HCT116 (cell line): ENCODE measurements at regions not wholly inside any gene's neighbourhood (a gene's known extent, or its start where the extent isn't known, plus 50 kb on each side); places are given as distances from the start of the nearest gene placed in this dataset.

ENCODE experiments used
- ATAC-seq: fragments of 200-7000 bp; cut with Tn5 transposase; 2 replicates; pipeline ENCODE4 v1.9.1; 2020; ENCODE audit warnings: mild to moderate bottlenecking, moderate library complexity
- BruUV-seq: library from RNA; stranded (reverse); fragments of 400-500 nt; replicated peaks from 2 replicates; lab custom pipeline; 2021; lab: Mats Ljungman, UMichigan
- CTCF ChIA-PET: fragments of 300-600 bp; sonication (Branson Sonifier 250); formaldehyde crosslinking; loops from one replicate; lab custom pipeline; 2021; ENCODE audit warnings: antibody characterized with exemption; lab: Charles Lee
- POLR2A ChIA-PET: fragments of 300-600, 350-600 bp; sonication (Branson Sonifier 250); formaldehyde crosslinking; loops from one replicate; lab custom pipeline; 2021; ENCODE audit warnings: antibody characterized with exemption; lab: Charles Lee
- RAD21 ChIA-PET, 2 experiments: fragments of 300-600 bp; sonication (Branson Sonifier 250); formaldehyde crosslinking; loops; one replicate each; lab custom pipeline; 2023; ENCODE audit warnings: low total read pairs in 2 of 2; ENCODE audit not compliant: uncharacterized antibody in 2 of 2, unreplicated experiment in 2 of 2, low non-redundant PET in 1 of 2; lab: Charles Lee
- DNase-seq: peaks from one replicate; pipeline ENCODE4 v3.0.0-alpha.2; 2010; ENCODE audit warnings: low read depth, low spot score
- H2AFZ ChIP-seq: fragments of 200-600 bp; shearing (Covaris generic), sonication (generic); 2 replicates; pipeline ENCODE4 v1.6.1; 2017; ENCODE audit warnings: low read depth, mixed run types, mixed read lengths, antibody characterized with exemption, low read length; ENCODE audit not compliant: poor library complexity, severe bottlenecking
- H3K27ac ChIP-seq: 2 replicates; pipeline ENCODE4 v1.5.1; 2012; ENCODE audit warnings: low read depth, low read length
- H3K27me3 ChIP-seq: fragments of 200-600 bp; sonication (generic); 2 replicates; pipeline ENCODE4 v1.6.1; 2016; ENCODE audit warnings: mixed run types, low read length, mixed read lengths; ENCODE audit not compliant: insufficient read depth
- H3K36me3 ChIP-seq, 2 experiments: fragments of 200-500 bp in 1 of 2; fragments of 200-600 bp in 1 of 2; sonication (Bioruptor generic) in 1 of 2; sonication (generic) in 1 of 2; 2 replicates each; pipeline versions ENCODE4 v1.5.1 to v1.6.1; 2014 to 2016; ENCODE audit warnings: low read length in 2 of 2, inconsistent platforms in 1 of 2, mixed read lengths in 1 of 2, mixed run types in 1 of 2; ENCODE audit not compliant: insufficient read depth in 2 of 2, control insufficient read depth in 1 of 2
- H3K4me1 ChIP-seq, 2 experiments: fragments of 200-600 bp in 1 of 2; sonication (generic) in 1 of 2; 2 replicates each; pipeline versions ENCODE4 v1.5.1 to v1.6.1; 2012 to 2017; ENCODE audit warnings: low read length in 2 of 2, inconsistent platforms in 1 of 2, mild to moderate bottlenecking in 1 of 2, mixed read lengths in 1 of 2, mixed run types in 1 of 2, moderate library complexity in 1 of 2; ENCODE audit not compliant: insufficient read depth in 2 of 2, control insufficient read depth in 1 of 2
- H3K4me2 ChIP-seq: fragments of 200-600 bp; sonication (generic); 2 replicates; pipeline ENCODE4 v1.6.1; 2017; ENCODE audit warnings: mixed run types, low read length, mixed read lengths
- H3K4me3 ChIP-seq, 2 experiments: fragments of 200-600 bp in 1 of 2; sonication (generic) in 1 of 2; replicated peaks in 1 of 2; 2 replicates each; pipeline ENCODE4 v1.5.1; 2011 to 2016; ENCODE audit warnings: low read length in 2 of 2, control low read depth in 1 of 2, low read depth in 1 of 2, mild to moderate bottlenecking in 1 of 2, mixed read lengths in 1 of 2, mixed run types in 1 of 2
- H3K79me2 ChIP-seq: fragments of 200-600 bp; sonication (generic); 2 replicates; pipeline ENCODE4 v1.6.1; 2017; ENCODE audit warnings: mild to moderate bottlenecking, mixed run types, low read length, moderate library complexity, mixed read lengths; ENCODE audit not compliant: insufficient read depth
- H3K9ac ChIP-seq: fragments of 200-600 bp; sonication (generic); 2 replicates; pipeline ENCODE4 v1.6.1; 2016; ENCODE audit warnings: low read length, mixed read lengths
- H3K9me2 ChIP-seq: fragments of 200-600 bp; sonication (generic), shearing (Covaris generic); 2 replicates; pipeline ENCODE4 v1.6.1; 2017; ENCODE audit warnings: mixed run types, mild to moderate bottlenecking, moderate library complexity; ENCODE audit not compliant: insufficient read depth
- H3K9me3 ChIP-seq, 2 experiments: fragments of 200-500 bp in 1 of 2; fragments of 200-600 bp in 1 of 2; sonication (Bioruptor generic) in 1 of 2; sonication (generic) in 1 of 2; 2 replicates each; pipeline ENCODE4 v1.6.1; 2014 to 2017; ENCODE audit warnings: low read length in 2 of 2, mixed read lengths in 2 of 2, inconsistent platforms in 1 of 2, low read depth in 1 of 2, mild to moderate bottlenecking in 1 of 2, mixed run types in 1 of 2, moderate library complexity in 1 of 2; ENCODE audit not compliant: control insufficient read depth in 1 of 2, insufficient read depth in 1 of 2
- H4K20me1 ChIP-seq: fragments of 200-600 bp; sonication (generic), shearing (Covaris generic); 2 replicates; pipeline ENCODE4 v1.6.1; 2017; ENCODE audit warnings: mixed run types, mild to moderate bottlenecking, moderate library complexity; ENCODE audit not compliant: insufficient read depth
- CBX3 ChIP-seq: IDR thresholded peaks from 2 replicates; pipeline ENCODE4 v1.6.1; 2012; ENCODE audit warnings: low read depth
- ELF1 ChIP-seq: IDR thresholded peaks from 2 replicates; pipeline ENCODE4 v1.6.1; 2012; ENCODE audit warnings: low read depth, borderline replicate concordance
- EZH2 ChIP-seq: fragments of 200-600 bp; sonication (generic); IDR thresholded peaks from 2 replicates; pipeline ENCODE4 v1.6.1; 2017; ENCODE audit warnings: antibody characterized with exemption, mixed run types
- EZH2phosphoT487 ChIP-seq: fragments of 200-600 bp; IDR thresholded peaks from 2 replicates; pipeline ENCODE4 v1.6.1; 2018; ENCODE audit warnings: antibody characterized with exemption, borderline replicate concordance
- FOSL1 ChIP-seq: IDR thresholded peaks from 2 replicates; pipeline ENCODE4 v1.6.1; 2012; ENCODE audit warnings: low read depth
- JUND ChIP-seq: IDR thresholded peaks from 2 replicates; pipeline ENCODE4 v1.6.1; 2012
- POLR2AphosphoS5 ChIP-seq: IDR thresholded peaks from 2 replicates; pipeline ENCODE4 v1.6.1; 2011; ENCODE audit warnings: mild to moderate bottlenecking, low read depth, low read length, moderate library complexity
- RAD21 ChIP-seq: IDR thresholded peaks from 2 replicates; pipeline ENCODE4 v1.6.1; 2012; ENCODE audit warnings: low read depth, mild to moderate bottlenecking
- SP1 ChIP-seq: IDR thresholded peaks from 2 replicates; pipeline ENCODE4 v1.6.1; 2012; ENCODE audit warnings: low read depth
- SRF ChIP-seq: IDR thresholded peaks from 2 replicates; pipeline ENCODE4 v1.6.1; 2012; ENCODE audit warnings: low read depth
- TCF7L2 ChIP-seq: IDR thresholded peaks from 2 replicates; pipeline ENCODE4 v1.7.0; 2011; ENCODE audit warnings: borderline replicate concordance, inconsistent platforms; ENCODE audit not compliant: insufficient read depth, insufficient read length; ENCODE audit errors: extremely low read depth
- YY1 ChIP-seq: IDR thresholded peaks from 2 replicates; pipeline ENCODE4 v1.6.1; 2011; ENCODE audit warnings: low read length, low read depth, moderate library complexity, mild to moderate bottlenecking; ENCODE audit not compliant: insufficient replicate concordance; ENCODE audit errors: extremely low read depth
- ZFX ChIP-seq: fragments of 450-650 bp; IDR thresholded peaks from 2 replicates; pipeline ENCODE4 v1.6.1; 2017
- ZNF274 ChIP-seq: fragments of 200-500 bp; sonication (Bioruptor generic); IDR thresholded peaks from 2 replicates; pipeline ENCODE4 v1.6.1; 2014; ENCODE audit warnings: mild to moderate bottlenecking, low read depth, low read length, inconsistent platforms
- intact Hi-C: fragments of 100-400 bp; cut with micrococcal nuclease; formaldehyde crosslinking; loops from 2 replicates; pipeline ENCODE4 v1.10.0; 2022
- TF ChIP-seq, protein P1 (sequence below), 3 experiments: fragments of 200-600 bp in 1 of 3; sonication (generic) in 1 of 3; IDR thresholded peaks in 2 of 3; conservative IDR thresholded peaks in 1 of 3; 2 replicates each; pipeline ENCODE4 v1.5.1; 2012 to 2017; ENCODE audit warnings: low read depth in 2 of 3, low read length in 2 of 3, antibody characterized with exemption in 1 of 3, borderline replicate concordance in 1 of 3, control low read depth in 1 of 3, mild to moderate bottlenecking in 1 of 3, mixed read lengths in 1 of 3, mixed run types in 1 of 3, moderate library complexity in 1 of 3; ENCODE audit not compliant: insufficient read depth in 1 of 3
- TF ChIP-seq, protein P2 (sequence below): IDR thresholded peaks from 2 replicates; pipeline ENCODE4 v1.6.1; 2012; ENCODE audit warnings: low read depth
- TF ChIP-seq, protein P3 (sequence below): IDR thresholded peaks from 2 replicates; pipeline ENCODE4 v1.6.1; 2012

DNA sequence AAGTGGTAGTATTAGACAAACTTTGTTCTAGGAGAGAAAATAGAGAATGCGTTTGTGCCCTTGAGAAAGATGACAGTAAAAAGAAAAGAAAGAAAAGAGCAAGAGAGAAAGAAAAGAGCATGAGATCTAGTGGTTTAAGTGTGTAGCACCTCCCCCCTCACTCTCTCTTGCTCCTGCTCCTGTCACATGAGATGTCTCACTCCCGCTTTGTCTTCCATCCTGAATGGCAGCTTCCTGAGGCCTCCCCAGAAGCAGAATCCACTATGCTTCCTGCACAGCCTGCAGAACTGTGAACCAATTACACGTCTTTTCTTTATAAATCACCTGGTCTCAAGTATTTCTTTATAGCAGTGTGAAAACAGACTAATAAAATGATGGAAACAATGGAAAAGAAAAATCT, 499.6 kb downstream of the ACTRT1 start:
- RAD21 ChIA-PET, result no interaction called here
- H4K20me1 ChIP-seq, result no peaks in the 10 kb centered on the region
- no peak overlapping the region for H3K9ac ChIP-seq
- DNase-seq (no peak), ATAC-seq (no peak)
- BruUV-seq, result no TSS peak
- no peak overlapping the region for H3K4me2 ChIP-seq
- H3K36me3 ChIP-seq, result no peaks in the 10 kb centered on the region
- H3K4me1 ChIP-seq, result no peaks in the 10 kb centered on the region
- H3K27ac ChIP-seq, result no peak overlapping the region
- H3K79me2 ChIP-seq, result no peaks in the 10 kb centered on the region
- TF ChIP-seq TCF7L2, result no peak
- TF ChIP-seq, protein P1, sequence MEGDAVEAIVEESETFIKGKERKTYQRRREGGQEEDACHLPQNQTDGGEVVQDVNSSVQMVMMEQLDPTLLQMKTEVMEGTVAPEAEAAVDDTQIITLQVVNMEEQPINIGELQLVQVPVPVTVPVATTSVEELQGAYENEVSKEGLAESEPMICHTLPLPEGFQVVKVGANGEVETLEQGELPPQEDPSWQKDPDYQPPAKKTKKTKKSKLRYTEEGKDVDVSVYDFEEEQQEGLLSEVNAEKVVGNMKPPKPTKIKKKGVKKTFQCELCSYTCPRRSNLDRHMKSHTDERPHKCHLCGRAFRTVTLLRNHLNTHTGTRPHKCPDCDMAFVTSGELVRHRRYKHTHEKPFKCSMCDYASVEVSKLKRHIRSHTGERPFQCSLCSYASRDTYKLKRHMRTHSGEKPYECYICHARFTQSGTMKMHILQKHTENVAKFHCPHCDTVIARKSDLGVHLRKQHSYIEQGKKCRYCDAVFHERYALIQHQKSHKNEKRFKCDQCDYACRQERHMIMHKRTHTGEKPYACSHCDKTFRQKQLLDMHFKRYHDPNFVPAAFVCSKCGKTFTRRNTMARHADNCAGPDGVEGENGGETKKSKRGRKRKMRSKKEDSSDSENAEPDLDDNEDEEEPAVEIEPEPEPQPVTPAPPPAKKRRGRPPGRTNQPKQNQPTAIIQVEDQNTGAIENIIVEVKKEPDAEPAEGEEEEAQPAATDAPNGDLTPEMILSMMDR (IDR thresholded peaks at IDR 0.05 in 2 of 3, conservative IDR thresholded peaks at IDR 0.05 in 1 of 3; ENCODE audit: borderline replicate concordance in 1 of 3, insufficient read depth in 1 of 3, low read depth in 2 of 3, low read length in 2 of 3), result no peak
- TF ChIP-seq CBX3, result no peak
- no peak for TF ChIP-seq EZH2
- no peak for TF ChIP-seq SP1
- TF ChIP-seq FOSL1, result no peak
- no peak for TF ChIP-seq ELF1
- TF ChIP-seq ZFX, result no peak
- TF ChIP-seq POLR2AphosphoS5, result no peak
- TF ChIP-seq EZH2phosphoT487, result no peak
- no peak for TF ChIP-seq SRF
- no peak for TF ChIP-seq YY1
- no peak for TF ChIP-seq RAD21
- TF ChIP-seq, protein P2, sequence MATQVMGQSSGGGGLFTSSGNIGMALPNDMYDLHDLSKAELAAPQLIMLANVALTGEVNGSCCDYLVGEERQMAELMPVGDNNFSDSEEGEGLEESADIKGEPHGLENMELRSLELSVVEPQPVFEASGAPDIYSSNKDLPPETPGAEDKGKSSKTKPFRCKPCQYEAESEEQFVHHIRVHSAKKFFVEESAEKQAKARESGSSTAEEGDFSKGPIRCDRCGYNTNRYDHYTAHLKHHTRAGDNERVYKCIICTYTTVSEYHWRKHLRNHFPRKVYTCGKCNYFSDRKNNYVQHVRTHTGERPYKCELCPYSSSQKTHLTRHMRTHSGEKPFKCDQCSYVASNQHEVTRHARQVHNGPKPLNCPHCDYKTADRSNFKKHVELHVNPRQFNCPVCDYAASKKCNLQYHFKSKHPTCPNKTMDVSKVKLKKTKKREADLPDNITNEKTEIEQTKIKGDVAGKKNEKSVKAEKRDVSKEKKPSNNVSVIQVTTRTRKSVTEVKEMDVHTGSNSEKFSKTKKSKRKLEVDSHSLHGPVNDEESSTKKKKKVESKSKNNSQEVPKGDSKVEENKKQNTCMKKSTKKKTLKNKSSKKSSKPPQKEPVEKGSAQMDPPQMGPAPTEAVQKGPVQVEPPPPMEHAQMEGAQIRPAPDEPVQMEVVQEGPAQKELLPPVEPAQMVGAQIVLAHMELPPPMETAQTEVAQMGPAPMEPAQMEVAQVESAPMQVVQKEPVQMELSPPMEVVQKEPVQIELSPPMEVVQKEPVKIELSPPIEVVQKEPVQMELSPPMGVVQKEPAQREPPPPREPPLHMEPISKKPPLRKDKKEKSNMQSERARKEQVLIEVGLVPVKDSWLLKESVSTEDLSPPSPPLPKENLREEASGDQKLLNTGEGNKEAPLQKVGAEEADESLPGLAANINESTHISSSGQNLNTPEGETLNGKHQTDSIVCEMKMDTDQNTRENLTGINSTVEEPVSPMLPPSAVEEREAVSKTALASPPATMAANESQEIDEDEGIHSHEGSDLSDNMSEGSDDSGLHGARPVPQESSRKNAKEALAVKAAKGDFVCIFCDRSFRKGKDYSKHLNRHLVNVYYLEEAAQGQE, result no peak
- no peak for TF ChIP-seq ZNF274
- TF ChIP-seq, protein P3, sequence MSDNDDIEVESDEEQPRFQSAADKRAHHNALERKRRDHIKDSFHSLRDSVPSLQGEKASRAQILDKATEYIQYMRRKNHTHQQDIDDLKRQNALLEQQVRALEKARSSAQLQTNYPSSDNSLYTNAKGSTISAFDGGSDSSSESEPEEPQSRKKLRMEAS, result no peak
- no peak for TF ChIP-seq JUND
- no peak overlapping the region for H3K4me3 ChIP-seq
- H2AFZ ChIP-seq, result no peak overlapping the region
- intact Hi-C loops, result no loop called here
- no peaks in the 10 kb centered on the region for H3K27me3 ChIP-seq
- CTCF ChIA-PET, result no interaction called here
- POLR2A ChIA-PET, result no interaction called here
- H3K9me2 ChIP-seq, result no peaks in the 10 kb centered on the region
- no peaks in the 10 kb centered on the region for H3K9me3 ChIP-seq
